ENCODE measurements at regions not wholly inside any gene's neighbourhood (a gene's known extent, or its start where the extent isn't known, plus 50 kb on each side); places are given as distances from the start of the nearest gene placed in this dataset.

- DNase-seq (no peak), ATAC-seq (no peak)
- H3K36me3 ChIP-seq (ENCODE audit: insufficient read depth in 1 of 2, low read depth in 1 of 2): no peaks in the 10 kb centered on the region
- no peaks in the 10 kb centered on the region for H3K9me3 ChIP-seq
- 88 to 92% (median 89%) methylated on average over 5 of the region's 5 CpGs for WGBS, 3 donors
- no peak overlapping the region for H3K4me3 ChIP-seq
- no peak overlapping the region for H3K27ac ChIP-seq
- peaks cover 45% of the 10 kb centered on the region for H3K4me1 ChIP-seq
- intact Hi-C loops (cut with DNase I): no loop called here
- no peak for TF ChIP-seq CTCF (IDR thresholded peaks at IDR 0.05)
- no peaks in the 10 kb centered on the region for H3K27me3 ChIP-seq (ENCODE audit: insufficient read depth in 3 of 3, low read length in 2 of 3)
These were observed 248.0 kb upstream of the KLF4 start for GRCh38 chr9:107737610-107737986.

GRCh38 chr9:107735821-107736220, 246.3 kb upstream of the KLF4 start:
- Histone ChIP-seq H3K4me3 (no peak overlapping the region), H3K9me3 (no peaks in the 10 kb centered on the region), H3K27ac (no peak overlapping the region), H3K36me3 (ENCODE audit: insufficient read depth in 1 of 2, low read depth in 1 of 2) (no peaks in the 10 kb centered on the region), H3K27me3 (ENCODE audit: insufficient read depth in 3 of 3, low read length in 2 of 3) (no peaks in the 10 kb centered on the region), H3K4me1 (peaks cover 47% of the 10 kb centered on the region)
- DNase-seq (no peak), ATAC-seq (no peak)
- 95 to 100% (median 100%) methylated on average over 1 of the region's 1 CpG for WGBS, 3 donors
- no peak for TF ChIP-seq CTCF (IDR thresholded peaks at IDR 0.05)
- intact Hi-C loops (cut with DNase I): no loop called here

GRCh38 chr9:107734256-107735013, 244.9 kb upstream of the KLF4 start:
- no peak for TF ChIP-seq CTCF (IDR thresholded peaks at IDR 0.05)
- WGBS, 3 donors: 61 to 81% (median 62%) methylated on average over 9 of the region's 9 CpGs
- peak; percentile 28 to 66 for DNase-seq
- H3K4me3 ChIP-seq: peak overlapping the region; percentile 40
- H3K27ac ChIP-seq: peak overlapping the region; percentile 76
- H3K27me3 ChIP-seq (ENCODE audit: insufficient read depth in 3 of 3, low read length in 2 of 3): no peaks in the 10 kb centered on the region
- intact Hi-C loops (cut with DNase I): loop anchor here in 1 of 2 donors (5.0 kb wide), 1 partner anchor 97 kb away; no protein-coding TSS in a partner anchor
- H3K36me3 ChIP-seq (ENCODE audit: insufficient read depth in 1 of 2, low read depth in 1 of 2): no peaks in the 10 kb centered on the region
- no peaks in the 10 kb centered on the region for H3K9me3 ChIP-seq
- H3K4me1 ChIP-seq: peaks cover 39% of the 10 kb centered on the region
- peak in 2 of 4 donors; percentile 30 to 32 for ATAC-seq

- ATAC-seq: peak; percentile 83 to 90 (median 88)
- peak overlapping the region; percentile 40 for H3K4me3 ChIP-seq
- H3K4me1 ChIP-seq: peaks cover 30% of the 10 kb centered on the region
- DNase-seq: peak; percentile 71 to 84
- intact Hi-C loops (cut with DNase I): loop anchor here in 1 of 2 donors (5.0 kb wide), 1 partner anchor 96 kb away; no protein-coding TSS in a partner anchor
- 5 to 18% (median 5%) methylated on average over 5 of the region's 5 CpGs for WGBS, 3 donors
- H3K27ac ChIP-seq: peak overlapping the region; percentile 76
- no peak for TF ChIP-seq CTCF (IDR thresholded peaks at IDR 0.05)
- H3K9me3 ChIP-seq: no peaks in the 10 kb centered on the region
- no peaks in the 10 kb centered on the region for H3K36me3 ChIP-seq (ENCODE audit: insufficient read depth in 1 of 2, low read depth in 1 of 2)
- H3K27me3 ChIP-seq (ENCODE audit: insufficient read depth in 3 of 3, low read length in 2 of 3): no peaks in the 10 kb centered on the region
These were observed 243.9 kb upstream of the KLF4 start for GRCh38 chr9:107733523-107733894.
